LNCaP clone FGC (cell line): ENCODE measurements at regions not wholly inside any gene's neighbourhood (a gene's known extent, or its start where the extent isn't known, plus 50 kb on each side); places are given as distances from the start of the nearest gene placed in this dataset.

Experiments used
- DNase-seq: peaks from one replicate; pipeline ENCODE4 v3.0.0-alpha.2; 2011; ENCODE audit warnings: low read depth
- H3K4me3 ChIP-seq: 2 replicates; pipeline ENCODE4 v1.5.1; 2011; ENCODE audit warnings: mild to moderate bottlenecking, low read depth, low read length, control low read depth
- TF ChIP-seq, protein P1 (sequence below): IDR thresholded peaks from 2 replicates; pipeline ENCODE4 v1.5.1; 2012; ENCODE audit warnings: mild to moderate bottlenecking; ENCODE audit not compliant: control insufficient read depth, insufficient read depth; ENCODE audit errors: extremely low read depth

- H3K4me3 ChIP-seq: no peak overlapping the region
- TF ChIP-seq, protein P1, sequence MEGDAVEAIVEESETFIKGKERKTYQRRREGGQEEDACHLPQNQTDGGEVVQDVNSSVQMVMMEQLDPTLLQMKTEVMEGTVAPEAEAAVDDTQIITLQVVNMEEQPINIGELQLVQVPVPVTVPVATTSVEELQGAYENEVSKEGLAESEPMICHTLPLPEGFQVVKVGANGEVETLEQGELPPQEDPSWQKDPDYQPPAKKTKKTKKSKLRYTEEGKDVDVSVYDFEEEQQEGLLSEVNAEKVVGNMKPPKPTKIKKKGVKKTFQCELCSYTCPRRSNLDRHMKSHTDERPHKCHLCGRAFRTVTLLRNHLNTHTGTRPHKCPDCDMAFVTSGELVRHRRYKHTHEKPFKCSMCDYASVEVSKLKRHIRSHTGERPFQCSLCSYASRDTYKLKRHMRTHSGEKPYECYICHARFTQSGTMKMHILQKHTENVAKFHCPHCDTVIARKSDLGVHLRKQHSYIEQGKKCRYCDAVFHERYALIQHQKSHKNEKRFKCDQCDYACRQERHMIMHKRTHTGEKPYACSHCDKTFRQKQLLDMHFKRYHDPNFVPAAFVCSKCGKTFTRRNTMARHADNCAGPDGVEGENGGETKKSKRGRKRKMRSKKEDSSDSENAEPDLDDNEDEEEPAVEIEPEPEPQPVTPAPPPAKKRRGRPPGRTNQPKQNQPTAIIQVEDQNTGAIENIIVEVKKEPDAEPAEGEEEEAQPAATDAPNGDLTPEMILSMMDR: no peak
- no peak for DNase-seq
Observed at GRCh38 chr15:39051626-39052322, 487.2 kb upstream of the RASGRP1 start.

- DNase-seq: no peak
- TF ChIP-seq, protein P1: no peak
- no peak overlapping the region for H3K4me3 ChIP-seq
Observed at GRCh38 chr15:39052323-39052705, 487.7 kb upstream of the RASGRP1 start.

- DNase-seq: no peak
- H3K4me3 ChIP-seq: no peak overlapping the region
- TF ChIP-seq, protein P1: no peak
Observed at GRCh38 chr15:39053480-39053879, 488.9 kb upstream of the RASGRP1 start.

GRCh38 chr15:39054128-39054732 lies 489.6 kb upstream of the RASGRP1 start:
- DNase-seq: no peak
- H3K4me3 ChIP-seq: no peak overlapping the region
- TF ChIP-seq, protein P1: no peak

DNA sequence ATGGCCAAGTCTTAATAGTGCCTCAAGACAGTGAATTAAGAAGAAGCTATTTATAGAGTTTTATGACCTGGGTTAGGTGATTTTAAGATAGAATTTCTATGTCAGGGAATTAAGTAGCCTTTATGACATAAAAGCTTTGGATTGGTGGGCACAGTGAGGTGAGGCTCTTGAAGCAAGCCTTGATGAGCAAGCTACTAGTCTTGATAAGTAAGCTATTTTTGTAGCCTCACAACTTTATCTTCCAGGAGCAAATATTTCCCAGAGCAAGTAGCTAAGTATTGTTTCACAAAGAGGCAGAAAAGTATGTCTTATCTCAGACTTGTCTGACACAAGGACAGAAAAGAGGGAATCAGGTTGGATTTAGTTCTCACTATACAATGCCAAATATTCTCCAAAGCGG lies 491.7 kb upstream of the RASGRP1 start:
- no peak overlapping the region for H3K4me3 ChIP-seq
- DNase-seq: no peak
- TF ChIP-seq, protein P1: no peak

DNA sequence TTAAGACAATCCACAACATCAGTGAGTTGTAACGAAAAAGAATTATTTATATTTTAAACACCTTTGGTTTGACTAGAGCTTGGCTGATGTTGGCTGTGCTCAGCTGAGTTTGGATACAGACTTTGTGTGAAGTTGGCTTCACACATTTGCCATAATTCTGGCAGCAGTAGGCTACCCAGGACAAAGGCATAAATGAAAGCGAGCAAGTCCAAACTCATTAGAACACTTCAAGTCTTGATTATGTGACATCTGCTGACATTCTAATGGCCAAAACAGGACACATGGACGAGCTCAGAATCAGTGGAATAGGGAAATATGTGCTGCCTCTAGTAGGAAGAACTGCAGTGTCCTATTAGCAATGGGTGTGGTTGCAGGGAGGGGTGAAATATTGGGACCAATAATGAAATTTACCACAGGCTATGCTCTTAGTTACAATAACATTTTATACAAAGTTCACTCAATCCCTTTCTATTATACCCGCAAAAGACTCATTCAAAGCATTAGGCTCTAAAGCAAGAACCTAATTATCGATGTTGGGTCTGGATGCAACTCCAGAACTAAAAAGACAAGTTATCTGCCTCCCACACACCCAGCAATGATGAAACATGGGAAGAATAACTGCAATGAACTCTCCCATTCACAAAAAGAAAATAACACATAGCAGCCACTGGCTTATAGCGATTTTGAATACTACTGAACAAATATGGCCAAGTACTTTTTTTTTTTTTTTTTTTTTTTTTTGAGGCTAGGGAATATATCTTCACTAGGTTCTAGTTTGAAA lies 493.9 kb upstream of the RASGRP1 start:
- no peak overlapping the region for H3K4me3 ChIP-seq
- TF ChIP-seq, protein P1: no peak
- no peak for DNase-seq
